ENCODE measurements at regions not wholly inside any gene's neighbourhood (a gene's known extent, or its start where the extent isn't known, plus 50 kb on each side); places are given as distances from the start of the nearest gene placed in this dataset.

- DNase-seq = peak in 20 of 51 donors; percentile 14 to 63 (median 34)
These were observed 1126.9 kb downstream of the BRD1 start for GRCh38 chr22:48700566-48701295.

GRCh38 chr22:48700180-48700565 is 1127.5 kb downstream of the BRD1 start:
- DNase-seq = no peak

GRCh38 chr22:48699511-48699910 is 1128.2 kb downstream of the BRD1 start:
- no peak for DNase-seq

GRCh38 chr22:48698618-48699017 is 1129.1 kb downstream of the BRD1 start:
- DNase-seq = no peak

- DNase-seq = no peak
These were observed 1129.9 kb downstream of the BRD1 start for GRCh38 chr22:48697694-48698276.

GRCh38 chr22:48697223-48697622 is 1130.5 kb downstream of the BRD1 start:
- no peak for DNase-seq

- DNase-seq = no peak
These were observed 1131.3 kb downstream of the BRD1 start for GRCh38 chr22:48696371-48696770.

- DNase-seq = no peak
These were observed 1131.9 kb downstream of the BRD1 start for GRCh38 chr22:48695731-48696305.

GRCh38 chr22:48695251-48695650 is 1132.4 kb downstream of the BRD1 start:
- DNase-seq = peak in 1 of 51 donors; percentile 33

GRCh38 chr22:48694296-48694883 is 1133.3 kb downstream of the BRD1 start:
- DNase-seq = no peak

- DNase-seq = no peak
These were observed 1134.1 kb downstream of the BRD1 start for GRCh38 chr22:48693377-48694135.

GRCh38 chr22:48692734-48693376 is 1134.8 kb downstream of the BRD1 start:
- no peak for DNase-seq

GRCh38 chr22:48691431-48691851 is 1136.2 kb downstream of the BRD1 start:
- no peak for DNase-seq

GRCh38 chr22:48690583-48691317 is 1136.9 kb downstream of the BRD1 start:
- DNase-seq = no peak

GRCh38 chr22:48689206-48689605 is 1138.5 kb downstream of the BRD1 start:
- no peak for DNase-seq

GRCh38 chr22:48688366-48688765 is 1139.3 kb downstream of the BRD1 start:
- no peak for DNase-seq

- DNase-seq = no peak
These were observed 1140.1 kb downstream of the BRD1 start for GRCh38 chr22:48687606-48688005.

GRCh38 chr22:48686694-48687302 is 1140.9 kb downstream of the BRD1 start:
- no peak for DNase-seq

- DNase-seq = no peak
These were observed 1141.9 kb downstream of the BRD1 start for GRCh38 chr22:48685767-48686166.

- DNase-seq = no peak
These were observed 1144.0 kb downstream of the BRD1 start for GRCh38 chr22:48683640-48684039.

Measured in hypothalamus (tissue), 51 donors.